ENCODE measurements at regions not wholly inside any gene's neighbourhood (a gene's known extent, or its start where the extent isn't known, plus 50 kb on each side); places are given as distances from the start of the nearest gene placed in this dataset.
"Not testable (repeated sequence)": the region's sequence is repeated elsewhere in the genome, so short reads cannot be mapped to it uniquely, and the experiment has no call there.

DNA sequence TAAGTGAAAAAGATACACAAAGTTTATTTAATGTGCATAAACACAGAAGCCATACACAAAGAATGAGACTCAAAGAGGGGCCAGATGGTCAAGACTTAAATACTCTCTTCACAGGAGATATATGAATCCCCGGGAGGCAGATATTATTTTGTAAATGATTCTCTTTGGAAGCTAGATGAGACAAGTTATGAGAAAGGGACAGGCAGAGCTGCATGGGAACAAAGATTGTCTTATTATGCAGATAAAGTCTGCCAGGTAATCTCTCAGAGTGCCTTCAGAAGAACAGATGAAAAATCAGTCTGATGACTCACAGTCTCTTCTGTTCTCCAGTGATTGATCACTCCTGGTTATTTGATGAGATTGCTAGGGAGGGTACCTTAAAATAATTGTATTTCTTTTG, 89.0 kb downstream of the NAF1 start:
- DNase-seq, result no peak

DNA sequence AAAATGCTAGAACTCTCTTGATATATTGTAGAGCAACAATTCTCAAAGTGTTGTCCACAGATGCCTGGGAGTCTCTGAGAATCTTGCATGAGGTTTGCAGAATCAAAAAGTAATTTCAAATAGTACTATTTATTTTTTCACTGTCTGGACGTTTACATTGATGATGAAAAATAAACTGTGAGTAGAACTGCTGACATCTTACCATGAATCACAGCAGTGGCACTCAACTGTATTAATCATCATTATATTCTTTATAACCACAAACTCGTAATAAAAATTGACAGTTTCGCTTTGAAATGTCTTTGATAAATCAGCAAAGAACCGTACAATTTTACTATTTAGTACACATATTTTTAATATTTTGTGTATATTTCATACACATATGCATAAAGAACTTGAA, 94.5 kb downstream of the NAF1 start:
- DNase-seq, result no peak

DNA sequence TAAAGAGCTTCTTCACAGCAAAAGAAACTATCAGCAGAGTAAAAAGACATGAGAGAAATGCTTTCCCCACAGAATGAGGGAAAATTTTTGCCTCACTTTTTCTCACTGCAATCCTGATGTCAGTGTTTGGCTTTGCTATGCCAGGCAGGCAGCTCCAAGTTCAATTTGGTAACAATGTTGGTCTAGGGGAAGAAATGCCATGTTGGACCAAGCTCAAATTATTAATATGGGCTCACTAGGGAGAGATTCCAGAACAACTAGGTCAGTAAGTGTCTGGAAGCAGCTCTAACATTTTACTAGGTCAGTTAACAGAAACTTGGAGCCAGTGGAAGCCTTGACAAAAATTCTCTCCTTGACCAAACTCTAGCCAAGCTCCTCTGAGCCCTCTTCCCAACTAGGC, 95.4 kb downstream of the NAF1 start:
- no peak for DNase-seq

DNA sequence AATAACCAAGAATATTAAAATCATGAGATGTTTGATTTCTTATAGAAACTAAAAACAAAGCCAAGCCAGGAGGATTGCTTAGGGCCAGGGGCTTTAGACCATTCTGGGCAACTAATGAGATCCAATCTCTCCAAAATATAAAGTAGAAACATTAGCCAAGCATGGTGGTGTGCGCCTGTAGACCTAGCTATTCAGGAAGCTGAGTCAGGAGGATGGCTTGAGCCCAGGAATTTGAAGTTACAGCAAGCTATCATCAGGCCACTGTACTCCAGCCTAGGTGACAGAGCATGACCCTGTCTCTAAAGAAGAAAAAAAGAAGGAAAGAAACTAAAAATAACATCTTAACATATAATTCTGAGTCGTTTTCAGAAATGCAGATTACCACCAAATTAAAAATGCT, 96.7 kb downstream of the NAF1 start:
- DNase-seq, result no peak

GRCh38 chr4:163063891-163064290, 102.8 kb downstream of the NAF1 start:
- DNase-seq, result no peak

DNA sequence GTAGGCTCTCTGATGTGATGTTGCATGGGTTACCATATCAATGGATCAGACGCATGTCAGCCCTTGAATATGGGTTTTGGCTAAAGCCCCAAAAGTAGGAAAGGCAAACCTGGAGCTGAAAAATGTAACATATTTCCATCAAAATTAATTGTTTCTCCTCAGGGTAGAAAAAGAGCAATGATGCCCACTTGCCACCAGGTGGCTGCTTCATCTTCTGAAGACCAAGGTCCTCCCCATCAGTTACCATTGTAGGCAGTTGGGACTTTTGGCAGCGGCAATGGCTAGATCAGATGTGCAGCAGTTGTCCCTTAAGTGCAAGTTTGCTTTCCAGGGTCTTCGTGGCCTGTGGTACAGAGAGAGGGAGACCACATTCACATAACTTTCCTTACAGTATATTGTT, 118.2 kb downstream of the NAF1 start:
- peak; percentile 30 to 47 for DNase-seq

DNA sequence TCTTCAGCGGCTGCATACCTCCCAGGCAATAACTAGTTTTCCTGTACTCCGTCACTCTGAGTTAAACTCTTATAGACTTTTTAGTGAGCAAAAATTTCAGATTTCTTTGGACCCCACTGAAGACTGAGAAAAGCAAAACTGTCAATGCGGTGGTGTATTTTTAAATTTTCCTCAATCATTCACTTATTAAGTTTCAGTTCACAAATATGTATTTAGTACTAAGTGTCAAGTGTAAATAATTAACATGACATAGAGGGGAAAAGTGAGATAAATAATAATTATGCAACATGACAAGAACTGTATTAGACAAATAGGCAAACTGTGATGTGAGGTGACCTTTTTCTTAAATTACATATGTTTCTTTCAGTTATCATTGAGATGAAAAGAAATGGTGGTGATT, 124.4 kb downstream of the NAF1 start:
- DNase-seq, result no peak

GRCh38 chr4:163017135-163017534, 149.6 kb downstream of the NAF1 start:
- no peak for DNase-seq

DNA sequence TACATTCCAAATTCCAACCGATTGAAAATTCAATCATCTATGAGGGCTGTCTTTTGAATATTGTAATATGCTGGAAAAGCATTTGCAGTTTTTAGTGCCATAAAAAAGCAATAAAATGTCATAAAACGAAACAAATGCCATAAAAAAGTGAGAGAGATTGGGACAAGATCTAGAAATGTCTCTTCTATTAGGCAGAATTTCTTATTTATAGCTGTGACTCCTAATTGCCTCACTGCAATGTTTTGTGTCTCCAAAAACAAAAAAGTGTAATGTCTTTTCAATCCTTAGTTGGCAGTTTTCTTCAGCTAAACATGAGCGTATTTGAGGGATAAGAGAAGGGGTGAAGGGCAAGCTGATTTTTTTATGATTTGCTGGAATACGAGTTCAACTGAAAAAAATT, 153.9 kb downstream of the NAF1 start:
- no peak for DNase-seq

DNA sequence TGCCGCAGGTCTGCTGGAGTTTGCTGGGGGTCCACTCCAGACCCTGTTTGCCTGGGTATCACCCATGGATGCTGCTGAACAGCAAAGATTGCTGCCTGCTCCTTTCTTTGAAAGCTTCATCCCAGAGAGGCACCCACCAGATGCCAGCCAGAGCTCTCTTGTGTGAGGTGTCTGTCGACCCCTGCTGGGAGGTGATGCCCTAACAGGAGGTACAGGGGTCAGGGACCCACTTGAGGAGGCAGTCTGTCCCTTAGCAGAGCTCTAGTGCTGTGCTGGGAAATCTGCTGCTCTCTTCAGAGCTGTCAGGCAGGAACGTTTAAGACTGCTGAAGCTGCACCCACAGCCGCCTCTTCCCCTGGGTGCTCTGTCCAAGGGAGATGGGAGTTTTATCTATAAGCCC, 162.7 kb downstream of the NAF1 start:
- DNase-seq, result no peak

DNA sequence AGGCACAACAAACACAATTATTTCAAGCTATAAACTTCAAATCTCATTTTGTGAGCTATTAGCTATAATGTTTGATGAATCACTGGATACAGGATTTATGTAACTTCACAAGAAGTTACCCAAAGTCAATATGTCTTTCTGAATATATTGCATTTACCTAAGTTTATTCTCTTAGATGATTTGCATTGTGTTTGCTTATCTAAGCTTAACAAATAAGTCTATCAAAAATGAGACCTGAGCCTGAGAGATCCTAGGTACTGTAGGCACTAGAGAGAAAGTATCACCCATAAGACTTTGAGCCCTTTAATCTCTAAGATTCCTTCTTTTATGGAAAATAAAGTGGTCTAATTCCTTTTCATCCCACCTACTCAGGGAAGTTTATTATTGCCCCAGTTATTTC, 178.2 kb downstream of the NAF1 start:
- no peak for DNase-seq

DNA sequence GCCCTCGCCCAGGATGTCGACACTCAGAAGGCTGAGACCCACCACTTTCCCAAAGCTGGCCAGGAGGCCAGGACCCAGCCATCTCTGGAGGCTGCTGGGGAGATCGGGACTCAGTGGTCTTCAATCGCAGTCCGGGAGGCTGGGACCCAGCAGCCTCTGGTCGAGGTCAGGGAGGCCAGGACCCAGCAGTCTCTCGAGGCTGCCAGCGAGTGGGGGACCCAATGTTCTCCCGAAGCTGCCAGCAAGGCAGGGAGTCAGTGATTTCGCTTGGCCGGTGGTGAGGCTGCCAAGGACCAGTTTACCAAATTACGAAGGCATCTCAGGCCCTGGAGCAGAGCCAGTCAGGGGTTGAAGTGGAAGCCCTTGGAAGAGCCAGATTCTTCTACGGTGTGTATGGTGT, 181.6 kb downstream of the NAF1 start:
- no peak for DNase-seq

GRCh38 chr4:162984621-162985020, 182.1 kb downstream of the NAF1 start:
- no peak for DNase-seq

GRCh38 chr4:162981823-162982222, 184.9 kb downstream of the NAF1 start:
- no peak for DNase-seq

DNA sequence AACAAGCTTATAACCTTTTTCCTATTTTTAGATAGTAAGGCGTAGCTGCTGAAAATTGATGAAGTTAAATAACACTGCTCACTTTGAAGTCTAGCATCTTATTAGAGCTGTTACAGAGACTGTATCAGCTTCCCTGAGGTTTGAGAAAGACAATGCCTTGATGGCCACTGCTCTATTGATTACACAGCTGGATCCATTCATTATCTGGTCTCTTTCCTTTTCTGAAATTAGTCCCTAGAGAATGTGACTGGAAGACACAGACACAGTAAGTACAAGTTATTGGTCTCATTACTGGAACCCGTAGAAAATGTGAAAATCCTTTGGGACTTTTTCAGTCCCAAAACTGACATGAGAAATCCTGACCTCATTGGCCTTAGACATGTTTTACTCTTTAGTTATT, 188.3 kb downstream of the NAF1 start:
- DNase-seq, result no peak

GRCh38 chr4:162977788-162978187, 188.9 kb downstream of the NAF1 start:
- DNase-seq, result no peak

- DNase-seq, result no peak
These were observed 193.9 kb downstream of the NAF1 start for GRCh38 chr4:162972661-162973330.

DNA sequence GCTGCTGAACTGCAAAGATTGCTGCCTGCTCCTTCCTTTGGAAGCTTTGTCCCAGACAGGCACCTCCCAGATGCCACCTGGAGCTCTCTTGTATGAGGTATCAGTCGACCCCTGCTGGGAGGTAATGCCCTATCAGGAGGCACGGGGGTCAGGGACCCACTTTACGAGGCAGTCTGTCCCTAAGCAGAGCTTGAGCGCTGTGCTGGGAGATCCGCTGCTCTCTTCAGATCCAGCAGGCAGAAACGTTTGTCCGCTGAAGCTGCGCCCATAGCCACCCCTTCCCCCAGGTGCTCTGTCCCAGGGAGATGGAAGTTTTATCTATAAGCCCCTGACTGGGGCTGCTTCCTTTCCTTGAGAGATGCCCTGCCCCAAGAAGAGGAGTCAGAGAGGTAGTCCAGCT, 197.5 kb downstream of the NAF1 start:
- no peak for DNase-seq

- not testable (repeated sequence) for DNase-seq
These were observed 200.7 kb downstream of the NAF1 start for GRCh38 chr4:162965978-162966377.

DNA sequence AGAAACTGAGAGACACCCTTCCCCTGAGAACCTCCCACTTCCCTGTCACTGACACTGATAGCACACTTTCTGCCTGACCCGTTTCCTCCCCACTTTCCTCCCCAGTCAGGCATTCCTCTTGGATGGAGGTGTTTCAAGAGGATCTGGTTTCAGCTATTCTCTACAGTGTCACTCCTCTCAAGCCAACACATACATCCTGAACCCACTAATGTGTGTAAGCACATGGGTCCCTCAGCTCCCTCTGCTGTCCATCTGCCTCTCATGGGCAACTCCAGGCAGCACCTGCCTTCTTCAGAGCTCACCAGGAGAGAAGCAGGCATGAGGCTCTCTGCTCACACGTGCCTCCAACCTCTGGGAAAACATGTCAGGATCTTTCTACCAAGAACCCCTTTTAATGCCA, 207.6 kb downstream of the NAF1 start:
- peak; percentile 10 to 20 for DNase-seq

- DNase-seq, result no peak
These were observed 209.1 kb downstream of the NAF1 start for GRCh38 chr4:162957521-162958143.

- no peak for DNase-seq
These were observed 211.7 kb downstream of the NAF1 start for GRCh38 chr4:162954976-162955375.

DNA sequence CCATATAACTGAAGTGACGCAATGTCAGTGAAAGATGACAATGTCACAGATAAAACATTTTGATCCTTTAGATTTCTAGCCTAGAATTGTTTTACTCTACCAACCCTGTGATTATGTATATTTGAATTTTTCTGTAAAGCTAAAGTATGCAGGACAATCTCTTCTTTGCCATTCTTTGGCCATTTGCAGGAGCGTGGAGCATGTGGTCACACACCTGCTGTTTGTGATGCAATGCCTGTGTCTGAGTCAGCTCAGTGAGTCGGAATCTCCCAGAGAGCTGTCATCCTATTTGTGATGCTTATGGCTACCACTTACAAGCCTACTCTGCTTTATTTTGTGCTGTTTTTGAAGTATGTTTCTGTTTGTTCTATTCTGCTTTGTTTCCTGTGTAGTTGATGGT, 214.5 kb downstream of the NAF1 start:
- peak in 1 of 2 experiments; percentile 12 for DNase-seq

- no peak for DNase-seq
These were observed 221.0 kb downstream of the NAF1 start for GRCh38 chr4:162945713-162946112.

GRCh38 chr4:162943263-162943662, 223.4 kb downstream of the NAF1 start:
- DNase-seq, result no peak

Measured in SHP77 (cell line).